WI38 (cell line): ENCODE measurements at regions not wholly inside any gene's neighbourhood (a gene's known extent, or its start where the extent isn't known, plus 50 kb on each side); places are given as distances from the start of the nearest gene placed in this dataset.

ENCODE experiments used
- H3K4me3 ChIP-seq: 2 replicates; pipeline ENCODE4 v1.5.1; 2011; ENCODE audit warnings: low read depth, mild to moderate bottlenecking, control low read depth, low read length
- TF ChIP-seq, protein P1 (sequence below): IDR thresholded peaks from 2 replicates; pipeline ENCODE4 v1.5.1; 2012; ENCODE audit warnings: low read depth, mild to moderate bottlenecking, control low read depth, low read length

DNA sequence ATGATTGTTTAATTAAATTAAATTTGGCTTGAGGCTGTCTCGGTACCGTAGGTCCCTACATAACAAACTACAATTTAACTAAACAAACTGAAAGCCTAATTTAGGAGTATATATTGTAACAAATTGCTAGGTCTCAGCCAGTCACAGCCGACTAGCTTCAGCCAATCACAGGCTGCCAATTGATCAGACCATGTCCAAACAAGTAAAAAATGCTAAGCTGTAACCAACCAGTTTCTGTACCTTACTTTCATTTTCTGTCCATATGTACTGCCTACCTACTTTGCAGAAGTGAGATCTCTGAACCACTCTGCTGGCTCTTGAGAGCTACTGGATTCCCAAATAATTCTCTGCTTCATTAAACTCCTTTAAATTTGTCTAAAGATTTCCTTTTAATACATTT is 648.0 kb upstream of the GJE1 start:
- H3K4me3 ChIP-seq = no peak overlapping the region
- TF ChIP-seq, protein P1, sequence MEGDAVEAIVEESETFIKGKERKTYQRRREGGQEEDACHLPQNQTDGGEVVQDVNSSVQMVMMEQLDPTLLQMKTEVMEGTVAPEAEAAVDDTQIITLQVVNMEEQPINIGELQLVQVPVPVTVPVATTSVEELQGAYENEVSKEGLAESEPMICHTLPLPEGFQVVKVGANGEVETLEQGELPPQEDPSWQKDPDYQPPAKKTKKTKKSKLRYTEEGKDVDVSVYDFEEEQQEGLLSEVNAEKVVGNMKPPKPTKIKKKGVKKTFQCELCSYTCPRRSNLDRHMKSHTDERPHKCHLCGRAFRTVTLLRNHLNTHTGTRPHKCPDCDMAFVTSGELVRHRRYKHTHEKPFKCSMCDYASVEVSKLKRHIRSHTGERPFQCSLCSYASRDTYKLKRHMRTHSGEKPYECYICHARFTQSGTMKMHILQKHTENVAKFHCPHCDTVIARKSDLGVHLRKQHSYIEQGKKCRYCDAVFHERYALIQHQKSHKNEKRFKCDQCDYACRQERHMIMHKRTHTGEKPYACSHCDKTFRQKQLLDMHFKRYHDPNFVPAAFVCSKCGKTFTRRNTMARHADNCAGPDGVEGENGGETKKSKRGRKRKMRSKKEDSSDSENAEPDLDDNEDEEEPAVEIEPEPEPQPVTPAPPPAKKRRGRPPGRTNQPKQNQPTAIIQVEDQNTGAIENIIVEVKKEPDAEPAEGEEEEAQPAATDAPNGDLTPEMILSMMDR = no peak

- TF ChIP-seq, protein P1 = no peak
- H3K4me3 ChIP-seq = peak overlapping the region; percentile 49
Observed at GRCh38 chr6:141483598-141484061, 649.1 kb upstream of the GJE1 start.

- TF ChIP-seq, protein P1 = no peak
- H3K4me3 ChIP-seq = peak overlapping the region; percentile 49
Observed at GRCh38 chr6:141482796-141483597, 649.7 kb upstream of the GJE1 start.

GRCh38 chr6:141475259-141475658 is 657.5 kb upstream of the GJE1 start:
- TF ChIP-seq, protein P1 = no peak
- H3K4me3 ChIP-seq = no peak overlapping the region

GRCh38 chr6:141472162-141472928 is 660.4 kb upstream of the GJE1 start:
- TF ChIP-seq, protein P1 = no peak
- no peak overlapping the region for H3K4me3 ChIP-seq

- TF ChIP-seq, protein P1 = no peak
Observed at GRCh38 chr6:141470810-141471209, 661.9 kb upstream of the GJE1 start.

GRCh38 chr6:141467881-141468280 is 664.8 kb upstream of the GJE1 start:
- TF ChIP-seq, protein P1 = no peak

More at GRCh38 chr6:141470810-141471209, 661.9 kb upstream of the GJE1 start:
- H3K4me3 ChIP-seq = no peak overlapping the region

More at GRCh38 chr6:141467881-141468280, 664.8 kb upstream of the GJE1 start:
- no peak overlapping the region for H3K4me3 ChIP-seq
